ENCODE measurements at regions not wholly inside any gene's neighbourhood (a gene's known extent, or its start where the extent isn't known, plus 50 kb on each side); places are given as distances from the start of the nearest gene placed in this dataset.
"Not testable (repeated sequence)": the region's sequence is repeated elsewhere in the genome, so short reads cannot be mapped to it uniquely, and the experiment has no call there.

DNA sequence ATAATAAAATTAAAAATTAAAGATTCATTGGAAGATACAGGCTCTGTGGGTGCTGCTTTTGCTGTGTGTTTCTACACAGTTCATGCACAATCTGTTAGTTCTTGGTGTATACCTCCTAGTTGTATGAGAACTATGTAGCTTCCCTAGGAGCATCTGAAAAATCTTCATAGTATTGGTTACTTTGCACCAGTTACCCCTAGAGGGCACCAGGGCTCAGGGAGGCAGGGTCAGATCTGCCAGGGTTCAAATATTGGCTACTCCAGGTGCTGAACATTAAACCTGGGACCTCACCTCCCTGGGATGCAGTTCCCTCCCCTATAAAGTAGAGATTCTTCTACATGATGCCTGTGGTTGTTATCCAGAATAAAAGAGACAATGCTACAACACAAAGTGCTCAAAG is 583.0 kb upstream of the CDH11 start:
- DNase-seq (ENCODE audit: low spot score): no peak
- no peak for FAIRE-seq

DNA sequence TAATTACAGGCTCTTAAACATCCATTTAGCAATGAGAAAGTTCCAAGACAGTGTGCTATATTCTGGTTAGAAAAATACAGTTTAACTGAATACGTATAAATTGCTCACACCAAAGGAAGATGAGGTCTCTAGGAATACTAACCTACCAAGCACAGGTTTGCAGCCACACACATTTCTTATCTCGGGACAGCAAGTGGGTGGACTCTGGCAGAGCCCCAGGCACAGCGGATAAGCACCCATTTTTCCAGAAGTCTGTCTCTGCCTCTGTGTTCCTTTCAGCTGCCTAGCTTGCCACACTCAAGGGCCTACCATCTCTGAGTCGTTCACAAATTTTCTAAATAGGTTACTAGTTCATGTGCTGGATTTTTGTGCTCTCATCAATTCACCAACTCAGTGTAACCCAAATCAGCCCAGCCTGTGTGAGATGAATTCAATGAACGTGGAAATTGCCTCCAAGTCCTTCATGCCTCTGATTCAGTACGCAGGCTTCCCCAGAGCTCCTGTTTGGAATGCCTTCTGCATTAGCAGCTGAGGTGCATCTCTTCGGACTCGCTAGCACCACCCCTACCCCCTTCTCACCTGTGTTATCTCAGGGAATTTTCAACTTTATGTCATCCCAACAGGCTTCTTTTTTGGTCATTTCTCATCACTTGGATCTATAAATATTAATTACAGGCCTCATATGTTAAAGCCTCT is 581.0 kb upstream of the CDH11 start:
- DNase-seq (ENCODE audit: low spot score): no peak
- no peak for FAIRE-seq

DNA sequence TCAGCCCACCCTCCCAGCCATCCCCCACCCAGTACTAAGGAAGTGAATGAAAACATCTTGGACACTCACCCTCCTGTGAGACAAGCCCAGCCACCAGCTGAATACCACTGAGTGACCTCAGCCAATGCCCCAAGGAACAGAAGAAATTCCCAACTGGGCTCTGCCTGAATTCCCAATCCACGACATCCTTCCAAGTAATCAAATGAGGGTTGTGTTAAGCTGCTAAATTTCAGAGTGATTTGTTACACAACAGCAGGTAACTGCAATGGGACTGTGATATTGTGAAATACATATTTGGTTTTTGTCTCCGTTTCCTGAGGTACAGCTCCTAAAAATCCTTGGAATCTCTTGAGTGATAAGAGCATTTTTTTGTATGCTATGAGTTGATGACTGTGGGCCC is 578.7 kb upstream of the CDH11 start:
- no peak for DNase-seq (ENCODE audit: low spot score)

GRCh38 chr16:65698791-65699321 is 577.0 kb upstream of the CDH11 start:
- no peak for FAIRE-seq

More for the DNA sequence above, 578.7 kb upstream of the CDH11 start:
- no peak for FAIRE-seq

GRCh38 chr16:65697521-65697920 is 575.7 kb upstream of the CDH11 start:
- DNase-seq (ENCODE audit: low spot score): no peak

More at GRCh38 chr16:65698791-65699321, 577.0 kb upstream of the CDH11 start:
- no peak for DNase-seq (ENCODE audit: low spot score)

GRCh38 chr16:65697065-65697464 is 575.2 kb upstream of the CDH11 start:
- no peak for FAIRE-seq

More at GRCh38 chr16:65697521-65697920, 575.7 kb upstream of the CDH11 start:
- FAIRE-seq: no peak

DNA sequence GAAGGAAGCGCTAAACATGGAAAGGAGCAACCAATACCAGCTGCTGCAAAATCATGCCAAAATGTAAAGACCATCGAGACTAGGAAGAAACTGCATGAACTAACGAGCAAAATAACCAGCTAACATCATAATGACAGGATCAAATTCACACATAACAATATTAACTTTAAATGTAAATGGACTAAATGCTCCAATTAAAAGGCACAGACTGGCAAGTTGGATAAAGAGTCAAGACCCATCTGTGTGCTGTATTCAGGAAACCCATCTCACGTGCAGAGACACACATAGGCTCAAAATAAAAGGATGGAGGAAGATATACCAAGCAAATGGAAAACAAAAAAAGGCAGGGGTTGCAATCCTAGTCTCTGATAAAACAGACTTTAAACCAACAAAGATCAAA is 570.0 kb upstream of the CDH11 start:
- not testable (repeated sequence) for DNase-seq (ENCODE audit: low spot score); FAIRE-seq

More at GRCh38 chr16:65697065-65697464, 575.2 kb upstream of the CDH11 start:
- no peak for DNase-seq (ENCODE audit: low spot score)

DNA sequence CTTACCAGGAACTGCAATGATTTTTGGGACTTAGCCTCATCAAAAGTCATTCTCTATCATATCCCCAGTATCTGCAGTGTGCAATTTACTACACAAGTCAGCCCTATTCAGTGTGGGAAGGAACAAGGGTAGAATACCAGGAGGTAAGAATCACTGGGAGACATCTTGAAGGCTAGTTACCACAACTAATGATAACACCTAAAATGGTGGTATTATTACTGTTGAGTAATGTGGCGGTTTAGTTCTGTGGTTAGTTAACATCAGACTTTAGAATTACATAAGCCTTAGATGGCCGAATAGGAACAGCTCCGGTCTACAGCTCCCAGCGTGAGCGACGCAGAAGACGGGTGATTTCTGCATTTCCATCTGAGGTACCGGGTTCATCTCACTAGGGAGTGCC is 567.9 kb upstream of the CDH11 start:
- FAIRE-seq (no peak), DNase-seq (ENCODE audit: low spot score) (no peak)

GRCh38 chr16:65688301-65688700 is 566.4 kb upstream of the CDH11 start:
- FAIRE-seq: no peak
- DNase-seq (ENCODE audit: low spot score): no peak

DNA sequence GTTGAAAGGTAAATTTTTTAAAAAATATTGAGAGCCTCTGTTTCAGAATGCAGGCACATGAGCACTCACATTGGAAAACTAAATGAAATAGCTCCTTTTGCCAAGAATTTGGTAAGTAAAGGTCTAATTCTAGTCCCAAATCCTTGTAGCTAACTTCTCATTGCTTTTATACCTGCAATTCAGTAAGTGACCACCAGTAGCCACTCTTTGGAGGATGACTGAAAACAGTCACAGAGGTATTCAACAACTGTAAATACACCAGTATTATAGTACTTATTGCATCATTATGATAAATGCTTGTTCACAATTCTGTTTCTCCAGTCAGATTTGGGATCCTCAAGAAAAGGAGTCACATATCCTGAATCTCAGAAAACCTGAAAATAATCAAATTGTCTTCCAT is 562.4 kb upstream of the CDH11 start:
- DNase-seq (ENCODE audit: low spot score) (no peak), FAIRE-seq (no peak)

DNA sequence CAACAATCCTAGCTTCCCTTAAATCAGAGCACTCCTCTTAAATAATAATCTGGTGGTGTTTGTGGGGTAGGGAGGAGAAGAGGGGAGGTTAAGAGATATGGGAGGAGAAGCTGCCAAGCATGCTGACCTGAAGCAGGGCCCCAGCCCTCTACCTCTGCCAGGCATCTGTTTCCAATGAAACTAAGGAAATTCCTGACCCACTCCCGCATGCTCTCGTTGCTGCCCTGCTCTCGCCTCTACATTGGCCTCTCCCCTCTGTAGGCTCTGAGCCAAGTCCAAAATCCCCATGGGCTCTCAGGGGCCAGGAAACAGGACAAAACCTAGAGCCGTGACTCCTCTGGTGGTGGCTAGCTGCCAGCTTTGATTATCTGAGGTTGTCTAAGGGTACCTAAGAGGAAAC is 559.5 kb upstream of the CDH11 start:
- DNase-seq (ENCODE audit: low spot score) (no peak), FAIRE-seq (no peak)

- DNase-seq (ENCODE audit: low spot score): no peak
- no peak for FAIRE-seq
These were observed 557.9 kb upstream of the CDH11 start for GRCh38 chr16:65679785-65680184.

DNA sequence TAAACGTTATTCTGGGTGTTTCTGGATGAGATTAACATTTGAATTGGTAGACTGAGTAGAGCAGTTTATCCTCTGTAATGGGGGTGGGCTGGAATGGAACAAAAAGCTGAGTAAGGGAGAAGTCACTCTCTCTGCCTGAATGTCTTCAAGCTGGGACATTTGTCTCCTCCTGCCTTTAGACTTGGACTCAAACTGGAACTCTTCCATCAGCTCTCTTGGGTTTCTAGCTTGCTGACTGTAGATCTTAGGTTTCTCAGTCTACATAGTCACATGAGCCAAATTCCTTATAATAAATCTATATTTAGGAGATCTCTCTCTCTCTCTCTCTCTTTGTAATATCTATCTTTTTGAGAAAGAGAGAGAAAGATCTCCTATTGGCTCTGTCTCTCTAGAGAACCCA is 553.3 kb upstream of the CDH11 start:
- DNase-seq (ENCODE audit: low spot score) (no peak), FAIRE-seq (no peak)

DNA sequence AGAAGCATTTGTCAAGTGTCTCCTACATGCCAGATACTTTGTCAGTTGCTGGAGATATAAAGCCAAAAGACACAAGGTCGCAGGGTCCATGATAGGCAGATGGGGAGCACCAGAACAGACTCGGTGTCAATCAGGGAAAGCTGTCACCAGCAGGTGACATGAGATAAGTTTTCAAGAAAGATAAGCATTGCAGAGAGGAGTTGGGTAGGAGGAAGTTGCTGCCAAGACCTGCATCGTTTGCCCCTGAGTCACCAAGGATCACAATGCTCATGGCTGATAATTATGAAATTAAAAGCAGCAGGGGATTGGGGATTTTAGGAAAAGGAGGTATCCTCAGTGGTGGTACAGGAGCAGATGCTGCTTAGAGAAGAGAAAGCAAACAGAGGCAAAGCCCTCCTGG is 551.1 kb upstream of the CDH11 start:
- FAIRE-seq (no peak), DNase-seq (ENCODE audit: low spot score) (peak; percentile 55)

DNA sequence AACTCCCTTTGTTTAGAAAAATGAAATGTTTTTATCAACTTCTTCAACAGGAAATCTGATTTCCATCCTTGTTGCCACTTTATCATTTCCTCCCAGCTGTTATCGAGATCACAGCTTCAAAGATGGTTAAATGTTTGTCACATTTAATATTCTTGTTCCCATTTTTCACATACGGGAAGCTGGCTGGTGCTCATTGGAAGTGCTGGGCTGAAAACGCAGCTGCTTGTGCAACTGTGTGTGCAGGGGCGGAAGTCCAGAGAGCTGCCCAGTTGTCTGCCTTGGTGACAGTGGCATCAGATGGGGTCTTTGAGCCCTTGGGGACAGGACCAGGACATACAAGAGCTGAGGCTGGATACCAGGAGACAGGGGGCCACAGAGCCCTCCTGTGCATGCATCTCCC is 549.2 kb upstream of the CDH11 start:
- FAIRE-seq: no peak
- no peak for DNase-seq (ENCODE audit: low spot score)

DNA sequence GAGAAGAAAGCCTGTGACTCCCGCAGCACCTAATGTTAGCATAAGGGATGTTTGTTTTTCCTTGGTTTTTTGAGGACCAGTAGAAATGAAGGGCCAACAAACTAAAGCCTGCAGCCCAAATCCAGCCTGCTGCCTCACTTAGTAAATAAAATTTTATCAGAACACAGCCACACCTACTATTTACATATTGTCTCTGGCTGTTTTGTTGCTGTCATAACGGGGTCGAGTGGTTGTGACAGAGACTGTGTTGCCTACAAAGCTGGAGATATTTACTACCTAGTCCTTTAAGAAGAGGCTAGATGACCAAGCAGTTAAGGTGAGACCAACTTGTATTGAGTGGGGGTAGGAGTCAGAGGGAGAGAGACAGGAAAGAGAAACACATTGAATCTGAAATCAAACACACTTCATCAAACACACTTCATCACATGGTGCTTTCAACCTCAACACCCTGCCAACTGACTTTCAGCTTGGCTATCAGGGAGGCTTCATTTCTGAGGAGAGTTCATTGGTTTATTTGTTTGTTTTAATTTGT is 546.3 kb upstream of the CDH11 start:
- DNase-seq (ENCODE audit: low spot score): no peak
- FAIRE-seq: no peak

- FAIRE-seq (peak; percentile 20), DNase-seq (ENCODE audit: low spot score) (no peak)
These were observed 545.2 kb upstream of the CDH11 start for GRCh38 chr16:65667011-65667578.

- FAIRE-seq: peak; percentile 69
These were observed 544.5 kb upstream of the CDH11 start for GRCh38 chr16:65666132-65666941.

DNA sequence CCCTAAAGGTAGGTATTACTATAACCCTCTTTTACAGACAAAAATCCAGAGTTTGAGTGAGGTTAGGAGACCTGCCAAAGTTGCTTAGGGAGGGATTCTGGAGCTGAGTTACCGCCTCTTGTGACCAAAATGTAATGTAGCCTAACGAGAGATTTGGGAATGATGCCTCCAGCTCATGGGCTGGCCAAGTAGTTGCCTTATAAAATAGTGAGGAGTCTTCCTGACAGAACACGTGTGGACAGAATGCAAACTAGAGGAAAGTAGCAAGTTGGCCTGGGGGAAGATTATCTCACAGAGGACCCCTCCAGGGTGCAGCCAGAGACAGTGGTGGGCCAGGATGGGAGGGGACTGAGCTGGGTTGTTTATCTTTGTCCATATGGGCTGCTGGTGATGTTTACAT is 543.7 kb upstream of the CDH11 start:
- DNase-seq (ENCODE audit: low spot score) (no peak), FAIRE-seq (no peak)

More at GRCh38 chr16:65666132-65666941, 544.5 kb upstream of the CDH11 start:
- DNase-seq (ENCODE audit: low spot score): peak; percentile 71

- DNase-seq (ENCODE audit: low spot score) (peak; percentile 54), FAIRE-seq (peak; percentile 81)
These were observed 541.9 kb upstream of the CDH11 start for GRCh38 chr16:65663774-65664173.

- FAIRE-seq (no peak), DNase-seq (ENCODE audit: low spot score) (no peak)
These were observed 540.4 kb upstream of the CDH11 start for GRCh38 chr16:65662256-65662655.

DNA sequence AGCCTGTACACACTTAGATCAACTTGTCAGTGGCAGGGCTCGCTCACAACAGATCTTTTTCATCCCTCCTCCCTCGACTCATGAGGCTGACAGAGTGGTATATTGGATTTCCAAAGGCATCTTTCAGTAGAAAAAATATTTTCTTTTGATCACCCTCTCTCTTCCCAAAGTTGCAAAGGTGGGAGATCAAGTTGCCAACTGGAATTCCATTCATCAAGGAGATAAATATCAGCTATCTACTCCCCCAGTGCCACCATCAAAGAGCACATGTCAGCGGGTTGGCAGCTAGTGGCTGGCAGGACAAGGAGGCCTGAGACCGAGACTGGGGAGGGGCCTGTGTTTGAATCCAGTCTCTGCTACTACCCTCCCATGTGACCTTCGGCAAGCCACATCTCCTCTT is 539.7 kb upstream of the CDH11 start:
- DNase-seq (ENCODE audit: low spot score): no peak
- no peak for FAIRE-seq

Data from urothelium cell line (cell line).